T-helper 1 cell (primary cell): ENCODE measurements at regions not wholly inside any gene's neighbourhood (a gene's known extent, or its start where the extent isn't known, plus 50 kb on each side); places are given as distances from the start of the nearest gene placed in this dataset.
A peak's percentile ranks its signal among the peaks of the same experiment; 100 is the strongest.

Source experiments
- DNase-seq, 5 donors: peaks; one replicate each; pipeline ENCODE4 v3.0.0-alpha.2; 2012 to 2020

DNA sequence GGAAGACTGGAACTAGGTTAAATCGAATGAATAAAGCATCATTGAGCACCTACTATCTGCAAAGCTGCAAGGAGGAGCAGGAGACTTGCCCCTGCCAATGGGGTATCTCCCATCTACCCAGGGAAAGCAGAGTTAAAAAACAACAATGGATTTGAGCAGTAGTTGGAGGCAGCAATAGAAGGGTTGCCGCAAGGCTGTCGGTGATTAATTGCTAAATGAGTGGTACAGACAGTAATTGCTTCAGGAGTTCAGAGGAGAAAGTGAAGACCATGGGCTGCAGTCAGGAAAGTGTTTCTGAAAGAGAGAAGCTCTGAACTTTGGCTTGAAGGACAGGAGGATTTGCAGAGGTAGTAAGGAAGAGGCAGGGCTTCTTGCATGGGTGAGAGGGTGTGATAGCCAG is 152.9 kb downstream of the ACTL8 start:
- no peak for DNase-seq

DNA sequence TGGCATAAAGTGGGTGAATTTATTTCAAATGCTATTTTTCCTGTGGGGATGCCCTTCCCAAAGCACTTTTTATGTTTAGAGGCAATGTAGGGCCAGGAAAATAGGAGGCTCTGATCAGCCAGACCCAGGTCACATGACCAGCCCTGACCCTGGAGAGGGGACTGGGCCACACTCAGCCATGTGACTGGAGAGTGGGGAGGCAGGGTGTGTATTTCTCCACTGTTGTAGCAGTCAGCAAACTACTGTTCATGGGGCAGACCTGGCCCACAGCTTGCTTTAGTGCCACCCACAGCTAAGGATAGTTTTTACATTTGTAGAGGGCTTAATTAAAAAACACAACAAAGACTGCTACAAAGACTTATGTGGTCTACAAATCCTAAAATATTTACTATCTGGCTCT is 153.8 kb downstream of the ACTL8 start:
- no peak for DNase-seq

GRCh38 chr1:17909634-17910033 is 154.5 kb downstream of the ACTL8 start:
- DNase-seq, result no peak

- no peak for DNase-seq
Observed at GRCh38 chr1:17911791-17912190, 156.7 kb downstream of the ACTL8 start.

DNA sequence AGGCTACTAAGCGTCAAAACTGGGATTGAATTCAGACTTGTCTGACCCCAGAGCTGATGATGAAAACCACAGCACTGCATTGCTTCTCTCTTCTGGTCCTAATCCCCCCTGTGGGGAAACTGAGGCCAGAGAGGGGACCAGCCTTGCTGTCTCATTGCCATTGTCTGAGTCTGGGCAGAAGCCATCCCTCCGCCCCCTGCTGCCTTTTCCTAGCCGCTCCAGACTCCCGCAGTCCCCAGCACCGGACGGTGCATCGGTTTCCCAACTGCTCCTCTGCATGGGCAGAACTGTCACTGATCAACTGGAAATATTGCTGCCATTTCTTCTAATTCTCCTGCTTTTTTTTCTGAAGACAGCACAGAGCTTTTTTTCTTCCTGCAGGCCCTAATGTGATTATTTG is 157.4 kb downstream of the ACTL8 start:
- DNase-seq, result no peak

DNA sequence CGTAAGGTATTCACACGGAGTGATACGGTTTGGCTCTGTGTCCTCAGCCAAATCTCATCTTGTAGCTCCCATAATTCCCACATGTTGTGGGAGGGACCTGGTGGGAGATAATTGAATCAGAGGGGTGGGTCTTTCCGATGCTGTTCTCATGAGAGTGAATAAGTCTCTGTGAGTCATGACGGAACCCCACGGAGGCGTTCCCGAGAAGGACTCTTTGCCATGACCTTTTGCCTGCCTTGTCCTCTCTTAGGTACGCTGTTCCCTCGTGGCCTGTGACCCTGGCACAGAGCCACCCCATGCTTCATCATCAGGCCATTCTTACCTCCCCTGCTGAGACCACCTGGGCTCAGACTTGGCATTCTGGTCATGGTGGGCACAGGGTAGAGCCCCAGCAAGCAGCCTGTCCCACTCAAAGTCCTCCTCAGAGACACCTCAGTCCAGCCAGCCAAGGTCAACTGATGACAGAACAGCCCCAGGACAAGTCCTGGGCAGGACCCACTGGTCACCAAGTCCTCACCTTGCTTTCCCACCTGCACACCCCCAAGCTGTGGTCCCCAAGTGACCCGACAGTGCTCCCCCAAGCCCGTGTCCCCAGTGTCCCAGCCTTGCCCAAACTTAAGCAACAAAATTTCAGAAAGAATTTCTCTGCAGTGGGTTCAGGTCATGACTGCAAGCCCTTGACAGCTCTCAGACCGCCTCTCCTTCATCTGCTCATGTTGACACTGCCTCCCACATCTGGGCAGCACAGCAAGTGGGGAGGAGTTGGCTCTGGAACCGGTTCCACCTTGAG is 158.4 kb downstream of the ACTL8 start:
- no peak for DNase-seq

DNA sequence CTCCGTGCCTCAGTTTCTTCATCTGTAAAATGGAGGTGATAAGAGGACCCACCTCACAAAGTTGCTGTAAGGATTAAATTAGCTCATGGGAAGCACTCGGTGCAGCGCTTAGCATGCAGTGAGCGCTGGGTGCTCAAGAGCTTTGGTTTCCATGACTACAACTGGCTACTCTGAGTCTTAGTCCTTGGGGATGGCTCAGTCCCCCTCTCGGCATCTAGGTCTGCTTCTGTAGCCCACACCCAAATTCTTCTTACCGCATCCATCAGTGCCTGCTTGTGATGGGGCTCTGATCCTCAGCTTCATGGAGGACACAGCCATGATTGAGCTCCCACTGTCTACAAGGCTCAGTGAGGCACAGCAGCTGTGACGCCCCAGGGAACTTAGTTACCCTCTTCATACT is 159.0 kb downstream of the ACTL8 start:
- no peak for DNase-seq

- no peak for DNase-seq
Observed at GRCh38 chr1:17914987-17915386, 159.9 kb downstream of the ACTL8 start.

DNA sequence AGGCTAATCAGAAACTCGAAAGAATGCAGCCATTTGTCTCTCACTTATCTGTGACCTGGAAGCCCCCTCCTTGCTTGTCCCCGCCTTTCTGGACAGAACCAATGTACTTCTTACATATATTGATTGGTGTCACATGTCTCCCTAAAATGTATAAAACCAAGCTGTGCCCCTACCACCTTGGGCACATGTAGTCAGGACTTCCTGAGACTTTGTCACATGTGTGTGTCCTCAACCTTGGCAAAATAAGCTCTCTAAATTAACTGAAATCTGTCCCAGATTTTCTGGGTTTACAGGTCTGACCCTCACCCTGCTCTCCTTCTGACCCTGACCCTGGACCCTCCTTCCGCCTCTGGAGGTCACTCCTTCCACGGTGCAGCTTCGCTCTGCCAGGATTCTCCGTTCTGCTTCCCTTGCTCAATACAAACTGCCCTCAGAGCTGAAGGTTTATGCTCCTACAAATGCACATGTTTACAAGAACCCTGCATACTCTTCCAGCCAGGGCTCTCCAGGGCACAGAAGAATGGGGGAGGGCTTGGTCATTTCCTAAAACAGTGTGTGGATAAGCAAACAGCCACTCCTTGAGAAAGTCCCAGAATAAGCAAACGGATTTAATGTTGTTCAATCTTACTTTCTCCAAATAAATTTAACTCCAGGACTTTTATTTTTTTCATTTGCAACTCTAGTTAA is 160.5 kb downstream of the ACTL8 start:
- no peak for DNase-seq

- no peak for DNase-seq
Observed at GRCh38 chr1:17916702-17917101, 161.6 kb downstream of the ACTL8 start.

GRCh38 chr1:17919525-17920439 is 164.6 kb downstream of the ACTL8 start:
- no peak for DNase-seq

DNA sequence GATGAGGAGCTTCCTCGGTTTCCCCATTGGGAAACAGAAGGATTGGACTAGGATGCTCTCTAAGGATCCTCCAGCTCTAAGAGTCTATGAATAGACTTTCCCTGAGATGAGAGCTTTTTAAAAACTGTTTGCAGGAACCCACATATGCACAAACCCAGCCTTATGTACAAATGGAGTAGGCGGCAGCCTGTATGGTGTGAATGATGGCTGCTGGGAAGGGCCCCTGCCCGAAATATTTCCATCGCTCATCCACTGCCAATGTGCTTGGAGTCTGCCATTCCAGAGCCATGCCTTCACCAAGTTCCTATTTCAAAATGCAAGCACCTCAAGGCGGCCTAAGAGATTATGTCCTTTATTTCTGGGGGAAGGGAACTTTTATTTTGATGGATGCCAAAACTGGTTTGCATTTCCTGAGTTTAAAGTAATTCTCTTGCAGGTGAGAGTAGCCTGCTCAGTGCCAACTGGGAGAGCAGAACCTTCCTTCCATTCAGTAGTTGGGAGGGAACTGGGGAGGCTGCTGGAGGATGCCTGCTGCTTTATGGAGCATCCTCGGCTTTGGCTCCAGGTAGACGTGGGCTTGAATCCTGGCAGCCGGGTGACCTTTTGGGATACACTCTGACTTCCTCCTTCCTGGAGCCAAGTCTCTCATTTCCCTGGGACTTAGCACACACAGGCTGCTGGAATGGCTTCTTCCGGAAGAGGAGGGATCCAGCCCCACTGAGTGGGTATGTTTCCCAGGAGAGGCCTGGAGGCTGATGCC is 165.9 kb downstream of the ACTL8 start:
- no peak for DNase-seq

DNA sequence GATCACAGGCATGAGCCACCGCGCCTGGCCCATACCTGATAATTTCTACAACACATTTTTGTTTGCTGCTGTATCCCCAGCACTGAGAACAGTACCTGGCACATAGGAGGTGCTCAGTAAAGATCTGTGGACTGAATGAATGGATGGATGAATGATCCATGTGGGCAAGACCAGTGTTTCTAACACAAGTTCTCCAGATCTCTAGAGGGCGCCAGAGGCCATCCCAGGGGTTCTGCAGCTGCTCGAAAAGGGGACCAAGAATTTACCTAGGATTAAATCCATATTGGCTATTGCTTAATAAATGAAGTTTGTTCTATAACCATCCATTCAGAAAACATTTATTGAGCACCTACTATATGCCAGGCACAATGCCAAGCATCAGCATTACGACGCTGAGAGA is 167.7 kb downstream of the ACTL8 start:
- DNase-seq, result peak in 1 of 5 donors; percentile 15

- no peak for DNase-seq
Observed at GRCh38 chr1:17923666-17924065, 168.5 kb downstream of the ACTL8 start.

DNA sequence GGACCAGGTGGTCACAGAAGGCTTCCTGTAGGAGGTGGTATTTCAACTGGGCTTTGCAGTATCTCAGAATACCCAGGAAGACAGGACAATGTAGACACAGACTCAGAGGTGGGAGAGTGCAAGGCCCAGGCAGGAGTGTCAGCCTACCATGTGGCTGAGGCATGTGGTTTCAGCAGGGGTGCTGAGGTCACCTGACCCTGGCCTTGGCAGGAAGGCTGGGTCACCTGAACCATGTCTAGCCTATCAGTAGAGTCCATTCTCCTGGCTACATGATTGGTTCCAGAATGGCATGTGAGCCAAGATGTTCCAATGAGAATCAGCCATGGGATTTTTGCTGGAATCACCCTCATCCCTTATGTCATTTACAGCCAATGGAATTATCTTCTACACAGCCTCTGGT is 169.4 kb downstream of the ACTL8 start:
- no peak for DNase-seq

- no peak for DNase-seq
Observed at GRCh38 chr1:17925290-17926237, 170.4 kb downstream of the ACTL8 start.

GRCh38 chr1:17926906-17927305 is 171.8 kb downstream of the ACTL8 start:
- no peak for DNase-seq

DNA sequence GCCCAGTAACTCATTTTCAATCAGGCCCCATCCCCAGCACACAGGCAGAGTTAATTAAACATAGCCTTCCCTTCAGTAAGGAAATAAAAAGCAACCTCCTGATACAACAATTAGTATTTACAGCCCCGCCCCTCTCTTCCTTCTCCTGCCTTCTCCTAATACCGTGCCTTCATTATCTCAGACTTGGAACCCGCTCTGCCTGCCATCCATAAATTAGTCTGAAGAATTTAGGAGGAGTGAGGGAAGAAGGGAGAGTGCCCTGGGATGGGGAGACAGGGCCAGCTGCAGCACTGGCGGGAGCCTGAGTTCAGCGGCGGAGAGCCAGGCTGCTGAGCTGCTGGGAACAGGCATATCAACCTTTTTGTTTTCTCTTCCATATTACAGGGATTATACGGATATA is 172.8 kb downstream of the ACTL8 start:
- no peak for DNase-seq

DNA sequence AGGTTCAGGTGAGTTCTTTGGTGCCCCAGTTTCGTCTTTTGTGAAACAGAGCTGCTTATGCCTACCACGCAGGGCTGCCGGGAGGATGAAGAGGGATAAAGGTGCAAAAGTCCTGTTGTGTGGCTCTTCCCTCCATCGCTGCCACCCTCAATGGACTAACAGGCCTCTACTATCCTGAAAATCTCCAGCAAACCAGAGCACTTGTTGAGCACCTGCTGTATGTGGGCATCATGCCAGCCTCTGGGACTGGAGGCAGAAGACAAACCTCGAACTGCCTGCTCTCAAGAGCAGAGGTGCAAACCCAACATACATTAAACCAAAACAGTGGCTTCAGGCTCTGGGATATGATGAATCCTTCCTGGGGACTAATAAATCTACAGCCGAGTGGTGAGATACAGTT is 174.1 kb downstream of the ACTL8 start:
- DNase-seq, result no peak

DNA sequence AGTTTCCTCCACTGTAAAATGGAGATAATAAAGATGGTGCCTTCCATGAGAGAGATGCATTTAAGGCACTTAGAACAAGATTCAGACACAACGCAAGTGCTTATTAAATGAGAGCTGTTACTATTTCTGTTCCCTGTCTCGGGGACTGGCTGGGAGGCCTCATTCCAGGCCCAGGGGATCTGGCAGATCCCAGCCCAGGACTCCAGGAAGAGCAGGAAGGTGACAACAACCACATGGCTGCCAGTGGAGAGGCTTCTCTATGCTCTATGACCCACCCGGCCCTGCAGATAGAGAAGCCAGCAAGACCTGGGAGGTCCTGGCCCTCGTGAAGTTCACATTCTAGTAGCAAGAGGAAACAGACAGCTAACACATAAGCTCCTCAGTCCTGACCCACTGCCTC is 175.5 kb downstream of the ACTL8 start:
- DNase-seq, result no peak

GRCh38 chr1:17932164-17932563 is 175.4 kb upstream of the IGSF21 start:
- no peak for DNase-seq
